Activated CD4-positive, alpha-beta memory T cell treated with anti-CD3 and anti-CD28 coated beads for 36 hours (primary cell): ENCODE measurements at regions not wholly inside any gene's neighbourhood (a gene's known extent, or its start where the extent isn't known, plus 50 kb on each side); places are given as distances from the start of the nearest gene placed in this dataset.

Source experiments
- CTCF ChIA-PET: fragments of 350-600 bp; sonication (Branson Sonifier 250); formaldehyde crosslinking; loops from one replicate; lab custom pipeline; 2021; ENCODE audit warnings: antibody characterized with exemption, inconsistent platforms; lab: Charles Lee
- POLR2A ChIA-PET: fragments of 350-600 bp; sonication (Branson Sonifier 250); formaldehyde crosslinking; loops from one replicate; lab custom pipeline; 2021; ENCODE audit warnings: antibody characterized with exemption; lab: Charles Lee
- DNase-seq: peaks from one replicate; pipeline ENCODE4 v3.0.0-alpha.2; 2020
- H3K27ac Mint-ChIP-seq: one replicate; pipeline ENCODE4 v1.8.0; 2021; ENCODE audit warnings: mixed read lengths
- H3K27me3 Mint-ChIP-seq: one replicate; pipeline ENCODE4 v1.8.0; 2021; ENCODE audit warnings: mixed read lengths
- H3K36me3 Mint-ChIP-seq: one replicate; pipeline ENCODE4 v1.8.0; 2021; ENCODE audit warnings: mixed read lengths
- H3K4me1 Mint-ChIP-seq: one replicate; pipeline ENCODE4 v1.8.0; 2021; ENCODE audit warnings: low read depth, mixed read lengths
- H3K4me3 Mint-ChIP-seq: one replicate; pipeline ENCODE4 v1.8.0; 2021; ENCODE audit warnings: mild to moderate bottlenecking, mixed read lengths
- H3K9me3 Mint-ChIP-seq: one replicate; pipeline ENCODE4 v1.8.0; 2021; ENCODE audit warnings: mixed read lengths
- intact Hi-C: fragments of 100-400 bp; cut with micrococcal nuclease; formaldehyde crosslinking; loops from one replicate; pipeline ENCODE4 v1.15.1; 2023

DNA sequence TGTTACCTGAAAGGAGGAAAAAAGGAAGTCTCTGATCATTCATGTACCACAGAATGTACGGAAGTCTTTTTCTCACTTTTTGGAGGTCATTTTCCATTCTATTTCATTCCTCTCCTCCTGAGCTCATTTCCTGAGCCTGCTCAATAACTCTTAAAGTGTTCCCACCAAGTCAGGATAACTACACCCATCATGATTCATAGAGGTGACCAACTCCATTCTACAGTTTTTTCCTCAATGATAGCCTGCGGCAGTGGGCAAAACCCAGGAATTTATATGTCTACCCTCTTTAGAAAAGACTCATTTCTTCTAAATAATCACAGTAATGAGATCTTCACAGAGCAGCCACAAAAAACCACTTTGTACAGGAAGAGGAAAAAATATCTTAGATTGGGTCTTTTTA is 372.5 kb downstream of the RBM43 start:
- H3K27me3 Mint-ChIP-seq, result peaks cover 3% of the 10 kb centered on the region
- intact Hi-C loops, result no loop called here
- POLR2A ChIA-PET, result no interaction called here
- no peaks in the 10 kb centered on the region for H3K36me3 Mint-ChIP-seq
- H3K4me3 Mint-ChIP-seq, result no peak overlapping the region
- H3K27ac Mint-ChIP-seq, result no peak overlapping the region
- H3K9me3 Mint-ChIP-seq, result no peaks in the 10 kb centered on the region
- DNase-seq, result no peak
- CTCF ChIA-PET, result no interaction called here
- H3K4me1 Mint-ChIP-seq, result no peaks in the 10 kb centered on the region

DNA sequence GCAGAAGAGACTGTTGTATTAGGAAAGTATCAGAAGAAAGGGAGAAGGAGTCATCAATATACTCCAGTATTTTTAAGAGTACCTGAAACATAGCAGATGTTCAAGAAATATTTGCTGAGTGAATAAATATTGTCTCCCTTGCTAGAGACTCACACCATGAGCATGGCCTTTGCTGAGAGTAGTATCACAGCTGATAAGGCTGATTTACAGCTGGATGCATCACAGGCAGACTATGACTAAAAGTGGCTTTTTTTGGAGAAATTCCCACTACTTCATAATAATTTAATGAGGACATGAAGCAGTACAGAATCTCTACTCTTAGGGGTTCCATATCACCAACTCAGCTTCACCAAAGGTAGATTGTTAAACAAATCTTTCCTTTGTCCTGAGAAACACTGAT is 373.3 kb downstream of the RBM43 start:
- peaks cover 3% of the 10 kb centered on the region for H3K27me3 Mint-ChIP-seq
- no peaks in the 10 kb centered on the region for H3K36me3 Mint-ChIP-seq
- H3K4me1 Mint-ChIP-seq, result no peaks in the 10 kb centered on the region
- intact Hi-C loops, result no loop called here
- H3K9me3 Mint-ChIP-seq, result no peaks in the 10 kb centered on the region
- ChIA-PET POLR2A (no interaction called here), CTCF (no interaction called here)
- no peak overlapping the region for H3K27ac Mint-ChIP-seq
- DNase-seq, result no peak
- no peak overlapping the region for H3K4me3 Mint-ChIP-seq

DNA sequence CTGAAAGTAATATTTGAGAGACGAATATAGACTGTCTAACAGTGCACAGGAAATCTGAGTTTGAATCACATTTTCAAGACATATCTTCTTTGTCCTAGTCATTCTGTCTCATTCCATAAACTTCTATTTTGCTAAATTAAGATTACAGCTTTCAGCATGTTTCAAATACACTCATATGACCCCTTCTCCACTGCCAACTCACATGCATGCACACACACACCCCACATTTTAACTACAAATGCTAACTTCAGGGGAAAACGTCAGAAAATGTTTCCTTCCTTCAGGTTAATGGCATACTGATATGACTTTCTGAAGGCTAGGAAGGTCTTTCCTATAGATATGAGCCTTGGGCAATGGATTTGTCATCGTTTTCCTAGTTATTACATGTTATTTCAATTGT is 373.7 kb downstream of the RBM43 start:
- H3K27ac Mint-ChIP-seq, result no peak overlapping the region
- intact Hi-C loops, result no loop called here
- no peaks in the 10 kb centered on the region for H3K36me3 Mint-ChIP-seq
- ChIA-PET CTCF (no interaction called here), POLR2A (no interaction called here)
- peaks cover 3% of the 10 kb centered on the region for H3K27me3 Mint-ChIP-seq
- H3K4me3 Mint-ChIP-seq, result no peak overlapping the region
- no peaks in the 10 kb centered on the region for H3K9me3 Mint-ChIP-seq
- H3K4me1 Mint-ChIP-seq, result no peaks in the 10 kb centered on the region
- DNase-seq, result no peak

DNA sequence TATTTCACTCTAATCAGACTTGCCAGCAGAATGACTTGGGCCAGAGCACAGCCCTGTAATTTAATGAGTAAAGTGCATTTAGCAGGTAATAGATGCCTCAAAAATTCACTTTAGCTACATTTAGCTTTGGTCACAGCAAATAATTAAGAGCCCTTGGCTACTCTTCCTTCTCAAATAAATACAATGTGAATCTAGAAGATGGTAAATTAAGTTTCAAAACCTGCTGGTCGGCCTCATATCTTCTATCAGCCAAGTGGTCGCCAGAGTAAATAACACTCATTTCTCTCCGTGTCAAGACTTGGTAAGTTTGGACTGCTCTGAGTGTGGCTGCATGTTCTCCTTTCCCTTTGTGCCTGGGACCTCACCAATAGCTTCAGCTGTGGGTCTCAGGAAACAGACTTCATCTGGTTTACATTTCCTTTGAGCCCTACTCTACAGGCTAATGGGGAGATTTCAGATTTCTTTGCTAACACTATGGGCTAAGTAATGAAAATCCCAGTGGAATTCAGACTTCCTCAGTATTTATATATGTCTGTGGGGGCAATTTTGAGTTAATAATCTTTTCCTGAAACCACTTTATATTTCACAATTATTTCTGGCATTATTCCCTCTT is 375.8 kb downstream of the RBM43 start:
- H3K4me3 Mint-ChIP-seq, result no peak overlapping the region

DNA sequence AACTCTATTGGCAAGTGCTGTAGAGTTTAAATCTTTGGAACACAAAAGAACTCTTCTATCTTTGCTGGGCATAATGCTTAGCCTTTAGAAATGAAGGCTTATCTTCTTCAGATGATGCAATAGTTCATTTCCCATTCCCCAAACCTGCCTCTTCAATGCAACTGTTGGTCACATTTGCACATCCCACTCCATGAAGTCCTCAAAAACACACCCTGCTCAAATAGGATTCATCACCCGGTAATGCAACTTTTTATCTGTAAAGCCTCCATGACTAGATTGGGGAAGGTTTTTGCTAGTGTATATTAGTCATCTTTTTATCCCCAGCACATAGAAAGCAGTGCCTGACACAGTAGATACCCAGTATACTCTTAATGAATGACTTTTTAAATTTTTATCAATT is 376.4 kb downstream of the RBM43 start:
- H3K4me1 Mint-ChIP-seq, result no peaks in the 10 kb centered on the region
- H3K4me3 Mint-ChIP-seq, result no peak overlapping the region
- DNase-seq, result no peak
- intact Hi-C loops, result no loop called here
- ChIA-PET CTCF (no interaction called here), POLR2A (no interaction called here)
- H3K9me3 Mint-ChIP-seq, result no peaks in the 10 kb centered on the region
- H3K27me3 Mint-ChIP-seq, result peaks cover 3% of the 10 kb centered on the region
- no peak overlapping the region for H3K27ac Mint-ChIP-seq
- no peaks in the 10 kb centered on the region for H3K36me3 Mint-ChIP-seq

More for the DNA sequence above, 375.8 kb downstream of the RBM43 start:
- ChIA-PET CTCF (no interaction called here), POLR2A (no interaction called here)
- H3K27ac Mint-ChIP-seq, result no peak overlapping the region
- intact Hi-C loops, result no loop called here
- DNase-seq, result no peak
- H3K4me1 Mint-ChIP-seq, result no peaks in the 10 kb centered on the region
- peaks cover 3% of the 10 kb centered on the region for H3K27me3 Mint-ChIP-seq
- H3K36me3 Mint-ChIP-seq, result no peaks in the 10 kb centered on the region
- H3K9me3 Mint-ChIP-seq, result no peaks in the 10 kb centered on the region

DNA sequence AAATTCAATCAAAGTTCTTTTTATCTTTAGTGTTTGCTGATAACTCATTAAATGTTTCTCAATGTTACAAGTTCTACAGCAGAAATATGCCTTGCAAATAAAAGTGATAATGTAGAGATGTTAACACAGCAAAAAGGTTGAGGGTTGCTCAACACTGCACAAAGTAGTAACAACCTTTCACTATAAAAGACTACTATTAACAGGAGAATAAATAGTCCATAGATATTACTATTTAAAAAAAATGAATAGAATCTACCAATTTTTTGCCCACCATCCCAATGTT is 378.1 kb downstream of the RBM43 start:
- H3K36me3 Mint-ChIP-seq, result no peaks in the 10 kb centered on the region
- CTCF ChIA-PET, result no interaction called here
- no peaks in the 10 kb centered on the region for H3K9me3 Mint-ChIP-seq
- peaks cover 3% of the 10 kb centered on the region for H3K27me3 Mint-ChIP-seq
- POLR2A ChIA-PET, result no interaction called here
- H3K4me3 Mint-ChIP-seq, result no peak overlapping the region
- H3K27ac Mint-ChIP-seq, result no peak overlapping the region
- DNase-seq, result no peak
- H3K4me1 Mint-ChIP-seq, result no peaks in the 10 kb centered on the region
- intact Hi-C loops, result no loop called here

DNA sequence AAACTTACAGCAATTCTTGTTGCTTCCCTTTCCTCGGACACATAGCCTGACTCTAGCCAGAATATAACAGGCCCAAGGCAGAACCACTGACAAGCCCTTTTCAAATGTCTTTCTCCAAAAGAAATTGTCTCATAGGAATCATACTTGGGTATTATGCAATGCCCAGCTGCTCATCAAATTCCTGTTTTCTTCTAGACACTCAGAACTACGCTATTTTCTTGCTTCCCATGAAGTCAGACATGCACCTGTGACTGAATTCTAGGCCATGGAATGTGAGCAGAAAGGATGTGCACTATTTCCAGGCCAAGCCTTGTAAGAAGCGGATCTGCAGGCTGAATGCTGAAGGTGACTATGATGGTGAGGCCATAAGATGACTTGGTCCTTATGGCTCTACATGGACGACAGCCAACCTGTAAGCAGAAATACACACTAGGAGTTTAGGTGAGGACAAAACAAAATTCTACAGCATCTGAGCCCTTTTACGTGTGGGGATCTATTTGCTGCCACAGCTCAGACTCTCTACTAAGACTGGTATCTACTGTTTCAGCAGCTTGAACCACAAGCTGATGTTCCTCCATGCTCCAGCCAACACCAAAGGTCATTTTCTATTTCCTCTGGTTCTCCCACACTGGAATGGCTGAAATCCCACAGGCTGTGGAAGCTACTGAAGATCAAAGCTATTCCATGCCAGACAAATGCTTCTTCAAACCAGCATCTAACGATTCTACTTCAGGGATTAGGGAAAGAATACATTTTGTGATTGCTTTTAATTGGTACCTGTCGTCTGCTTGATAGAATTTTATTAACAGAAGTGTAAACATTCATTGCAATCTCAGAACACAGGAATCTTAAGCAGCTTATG is 378.7 kb downstream of the RBM43 start:
- H3K36me3 Mint-ChIP-seq, result no peaks in the 10 kb centered on the region
- no peak overlapping the region for H3K4me3 Mint-ChIP-seq
- no peak for DNase-seq
- H3K4me1 Mint-ChIP-seq, result no peaks in the 10 kb centered on the region
- CTCF ChIA-PET, result no interaction called here
- H3K9me3 Mint-ChIP-seq, result no peaks in the 10 kb centered on the region
- H3K27me3 Mint-ChIP-seq, result peaks cover 3% of the 10 kb centered on the region
- intact Hi-C loops, result no loop called here
- POLR2A ChIA-PET, result no interaction called here
- no peak overlapping the region for H3K27ac Mint-ChIP-seq

DNA sequence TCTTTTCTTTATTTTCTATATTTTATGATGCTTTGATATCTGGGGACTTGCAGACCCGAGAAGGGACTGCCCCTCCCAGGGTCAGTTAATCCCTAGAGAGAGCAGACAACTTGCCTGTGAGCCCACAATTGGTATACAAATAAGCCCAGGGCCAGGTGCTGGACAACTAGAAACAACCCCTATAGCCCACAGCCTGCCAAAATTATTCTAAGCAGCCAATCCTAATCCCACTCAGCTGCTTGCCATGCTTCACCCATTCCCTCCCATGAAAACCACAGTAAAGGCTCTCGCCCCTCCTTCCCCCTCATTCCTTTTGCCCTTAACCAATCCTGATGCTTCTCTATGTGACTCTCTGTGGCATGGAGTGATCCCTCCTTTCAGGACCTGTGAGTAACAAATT is 380.7 kb downstream of the RBM43 start:
- DNase-seq, result no peak
- no peaks in the 10 kb centered on the region for H3K36me3 Mint-ChIP-seq
- H3K27ac Mint-ChIP-seq, result no peak overlapping the region
- no peak overlapping the region for H3K4me3 Mint-ChIP-seq
- H3K9me3 Mint-ChIP-seq, result no peaks in the 10 kb centered on the region
- peaks cover 1% of the 10 kb centered on the region for H3K27me3 Mint-ChIP-seq
- intact Hi-C loops, result no loop called here
- CTCF ChIA-PET, result no interaction called here
- H3K4me1 Mint-ChIP-seq, result no peaks in the 10 kb centered on the region
- POLR2A ChIA-PET, result no interaction called here

DNA sequence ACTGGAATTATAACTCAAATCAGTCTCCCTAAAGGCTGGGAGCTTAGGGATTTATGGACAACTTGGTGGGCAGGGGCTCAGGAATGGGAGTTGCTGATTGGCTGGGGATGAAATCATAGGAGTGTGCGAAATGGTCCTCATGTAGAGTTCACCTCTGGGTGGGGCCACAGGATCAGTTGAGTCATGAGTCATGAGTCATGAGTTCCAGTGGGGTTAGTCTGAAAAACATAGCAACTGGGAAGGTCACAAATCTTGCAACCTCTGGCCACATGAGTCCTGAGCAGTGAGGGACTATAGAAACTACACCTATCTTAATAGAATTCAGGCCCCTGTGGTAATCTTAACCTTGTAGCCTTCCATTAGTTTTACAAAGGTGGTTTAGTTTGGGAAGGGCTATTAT is 383.3 kb downstream of the RBM43 start:
- ChIA-PET CTCF (no interaction called here), POLR2A (no interaction called here)
- Mint-ChIP-seq H3K4me1 (no peaks in the 10 kb centered on the region), H3K27me3 (peaks cover 2% of the 10 kb centered on the region), H3K36me3 (no peaks in the 10 kb centered on the region), H3K4me3 (no peak overlapping the region), H3K9me3 (no peaks in the 10 kb centered on the region), H3K27ac (no peak overlapping the region)
- peak; percentile 10 for DNase-seq
- intact Hi-C loops, result no loop called here

DNA sequence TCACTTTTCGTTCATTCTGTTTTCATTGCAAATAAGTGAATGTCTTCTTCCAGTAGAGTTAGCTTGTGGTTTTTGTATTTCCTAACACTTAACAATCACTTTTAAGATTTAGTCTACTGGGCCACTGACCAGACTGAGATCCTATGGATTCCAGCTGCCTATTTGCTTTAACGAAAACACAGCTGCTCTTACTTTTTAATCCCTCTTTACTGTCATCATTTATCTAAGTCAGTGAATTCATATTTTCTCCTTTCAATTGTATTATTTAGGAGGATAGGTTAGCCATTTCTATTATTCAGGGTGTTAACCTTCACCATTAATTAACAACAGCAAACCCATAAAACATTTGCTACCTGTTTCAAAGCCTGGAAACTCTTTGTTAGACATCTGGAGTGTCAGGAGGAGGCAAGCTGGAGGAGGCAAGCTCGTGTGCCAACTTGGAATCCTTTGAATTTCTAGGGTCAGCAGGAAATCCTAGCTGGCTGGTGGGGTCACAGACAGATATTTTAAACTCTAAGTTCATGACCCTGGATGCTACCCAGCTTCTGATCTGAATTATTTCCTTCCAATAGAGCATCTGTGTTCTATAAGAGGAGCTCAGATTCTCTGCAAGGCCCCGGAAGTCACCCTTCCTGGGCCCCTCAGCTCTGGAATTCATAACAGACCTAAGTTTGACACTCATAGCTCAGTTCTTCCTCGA is 385.3 kb downstream of the RBM43 start:
- ChIA-PET POLR2A (no interaction called here), CTCF (no interaction called here)
- Mint-ChIP-seq H3K27ac (no peak overlapping the region), H3K4me1 (no peaks in the 10 kb centered on the region), H3K36me3 (no peaks in the 10 kb centered on the region), H3K9me3 (no peaks in the 10 kb centered on the region), H3K27me3 (peaks cover 2% of the 10 kb centered on the region), H3K4me3 (no peak overlapping the region)
- intact Hi-C loops, result no loop called here
- no peak for DNase-seq

DNA sequence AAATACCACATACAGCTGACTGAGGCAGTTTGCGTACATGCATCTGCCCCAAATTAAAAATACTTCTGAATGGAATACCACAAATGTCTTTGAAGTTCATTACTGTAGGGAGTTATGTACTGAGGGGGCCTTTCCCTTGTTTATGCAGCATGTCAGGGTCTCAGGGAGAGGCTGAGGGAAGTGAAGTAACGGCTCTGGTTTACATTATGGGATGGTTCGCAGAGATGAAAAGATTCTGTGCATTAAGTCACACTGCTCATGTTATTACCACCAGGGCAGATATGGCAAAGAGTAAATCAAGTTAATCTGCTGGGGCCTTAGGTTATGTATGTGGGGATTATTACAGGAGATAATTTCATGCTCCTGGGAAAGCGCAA is 385.9 kb upstream of the RND3 start:
- DNase-seq, result no peak
- Mint-ChIP-seq H3K27me3 (peaks cover 2% of the 10 kb centered on the region), H3K4me1 (no peaks in the 10 kb centered on the region), H3K4me3 (no peak overlapping the region), H3K27ac (no peak overlapping the region), H3K9me3 (no peaks in the 10 kb centered on the region), H3K36me3 (no peaks in the 10 kb centered on the region)
- ChIA-PET POLR2A (no interaction called here), CTCF (no interaction called here)
- intact Hi-C loops, result no loop called here

DNA sequence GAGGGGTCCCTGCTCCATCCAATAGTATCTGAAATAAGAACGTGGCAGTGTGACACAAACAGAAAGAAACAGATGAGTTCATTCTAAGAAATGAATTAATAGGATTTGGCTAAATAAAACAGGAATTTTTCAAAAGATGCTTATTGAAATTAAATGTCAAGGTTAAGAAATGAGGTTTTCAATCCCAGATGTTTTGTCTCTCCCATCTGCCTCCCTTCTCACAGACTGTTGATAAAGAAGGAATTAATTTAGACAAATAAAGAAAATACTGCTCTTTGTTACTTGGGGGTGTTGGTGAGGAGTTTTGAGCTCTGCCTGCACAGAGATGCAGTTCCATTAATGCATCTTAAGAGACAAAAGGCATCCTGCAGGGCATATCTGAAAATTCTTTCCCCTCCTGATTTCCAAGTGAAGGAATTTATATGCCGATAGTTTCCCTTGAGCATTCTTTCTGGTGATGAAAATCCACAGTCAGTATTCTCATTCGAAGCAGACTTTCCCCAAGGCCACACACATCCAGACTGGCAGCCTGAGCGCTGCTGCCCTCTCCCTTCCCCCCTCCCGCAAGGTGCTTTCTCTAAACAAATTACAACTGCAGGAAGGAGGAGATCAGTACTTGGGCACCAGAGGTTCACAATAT is 385.4 kb upstream of the RND3 start:
- intact Hi-C loops, result no loop called here
- Mint-ChIP-seq H3K27me3 (peaks cover 2% of the 10 kb centered on the region), H3K4me1 (no peaks in the 10 kb centered on the region), H3K27ac (no peak overlapping the region), H3K36me3 (no peaks in the 10 kb centered on the region), H3K4me3 (no peak overlapping the region), H3K9me3 (no peaks in the 10 kb centered on the region)
- ChIA-PET POLR2A (no interaction called here), CTCF (no interaction called here)
- no peak for DNase-seq
